Neural progenitor cell (in vitro differentiated cells): ENCODE measurements at regions not wholly inside any gene's neighbourhood (a gene's known extent, or its start where the extent isn't known, plus 50 kb on each side); places are given as distances from the start of the nearest gene placed in this dataset.

Experiments
- DNase-seq: peaks from one replicate; pipeline ENCODE4 v3.0.0-alpha.2; 2016; ENCODE audit warnings: low spot score
- H2AFZ ChIP-seq: fragments of 200-600 bp; sonication (generic); replicated peaks from 2 replicates; pipeline ENCODE4 v1.6.1; 2016; ENCODE audit warnings: antibody characterized with exemption
- H3F3A ChIP-seq: fragments of 200-600 bp; sonication (generic); 2 replicates; pipeline ENCODE4 v1.6.1; 2016; ENCODE audit warnings: antibody characterized with exemption, low read depth
- H3K27ac ChIP-seq: fragments of 200-600 bp; sonication (generic); 2 replicates; pipeline ENCODE4 v1.5.1; 2016; ENCODE audit warnings: mild to moderate bottlenecking
- H3K27me3 ChIP-seq: fragments of 200-600 bp; sonication (generic); 2 replicates; pipeline ENCODE4 v1.6.1; 2016; ENCODE audit warnings: mild to moderate bottlenecking, moderate library complexity
- H3K36me3 ChIP-seq: fragments of 200-600 bp; sonication (generic); 2 replicates; pipeline ENCODE4 v1.5.1; 2016
- H3K4me1 ChIP-seq: fragments of 200-600 bp; sonication (generic); 2 replicates; pipeline ENCODE4 v1.6.1; 2016; ENCODE audit warnings: mixed run types
- H3K4me2 ChIP-seq: fragments of 200-600 bp; sonication (generic); 2 replicates; pipeline ENCODE4 v1.6.1; 2016
- H3K4me3 ChIP-seq: fragments of 200-600 bp; sonication (generic); 2 replicates; pipeline ENCODE4 v1.5.1; 2016
- H3K79me2 ChIP-seq: fragments of 200-600 bp; sonication (generic); 2 replicates; pipeline ENCODE4 v1.6.1; 2016; ENCODE audit warnings: low read depth
- H3K9ac ChIP-seq: fragments of 200-600 bp; sonication (generic); 2 replicates; pipeline ENCODE4 v1.6.1; 2016
- H3K9me3 ChIP-seq: fragments of 200-600 bp; sonication (generic); 2 replicates; pipeline ENCODE4 v1.5.1; 2016; ENCODE audit warnings: low read depth
- H4K20me1 ChIP-seq: fragments of 200-600 bp; sonication (generic); 2 replicates; pipeline ENCODE4 v1.6.1; 2016; ENCODE audit warnings: low read depth
- H3K27ac Mint-ChIP-seq: 3 replicates; pipeline ENCODE4 v1.8.0; 2021; ENCODE audit warnings: mixed read lengths
- H3K27me3 Mint-ChIP-seq: 2 replicates; pipeline ENCODE4 v1.8.0; 2022; ENCODE audit warnings: low read depth, mild to moderate bottlenecking, inconsistent platforms, moderate library complexity, mixed read lengths; ENCODE audit not compliant: insufficient read depth
- H3K36me3 Mint-ChIP-seq: 3 replicates; pipeline ENCODE4 v1.8.0; 2021; ENCODE audit warnings: mixed read lengths
- H3K4me1 Mint-ChIP-seq: 3 replicates; pipeline ENCODE4 v1.8.0; 2021; ENCODE audit warnings: mixed read lengths
- H3K4me3 Mint-ChIP-seq: 3 replicates; pipeline ENCODE4 v1.8.0; 2021; ENCODE audit warnings: mild to moderate bottlenecking, moderate library complexity, mixed read lengths
- H3K9me3 Mint-ChIP-seq: 3 replicates; pipeline ENCODE4 v1.8.0; 2020; ENCODE audit warnings: mixed read lengths
- EZH2 ChIP-seq: fragments of 200-600 bp; sonication (generic); IDR thresholded peaks from 2 replicates; pipeline ENCODE4 v1.6.1; 2017; ENCODE audit warnings: antibody characterized with exemption, mild to moderate bottlenecking, moderate library complexity
- EZH2phosphoT487 ChIP-seq: fragments of 200-600 bp; sonication (generic); IDR thresholded peaks from 2 replicates; pipeline ENCODE4 v1.6.1; 2017; ENCODE audit warnings: antibody characterized with exemption
- TF ChIP-seq, protein P1 (sequence below): fragments of 200-600 bp; sonication (generic); IDR thresholded peaks from 2 replicates; pipeline ENCODE4 v1.5.1; 2017; ENCODE audit warnings: antibody characterized with exemption, mild to moderate bottlenecking

- peaks cover 7% of the 10 kb centered on the region for H3K4me1 Mint-ChIP-seq
- DNase-seq: no peak
- no peaks in the 10 kb centered on the region for H3K36me3 ChIP-seq
- no peak overlapping the region for H3K4me3 Mint-ChIP-seq
- no peaks in the 10 kb centered on the region for H3K4me1 ChIP-seq
- no peaks in the 10 kb centered on the region for H3K27me3 ChIP-seq
- H3K27ac ChIP-seq: no peak overlapping the region
- no peaks in the 10 kb centered on the region for H3K79me2 ChIP-seq
- peaks cover 10% of the 10 kb centered on the region for H3K27me3 Mint-ChIP-seq
- H3K4me3 ChIP-seq: no peak overlapping the region
- H3K9ac ChIP-seq: no peak overlapping the region
- no peaks in the 10 kb centered on the region for H3F3A ChIP-seq
- H3K27ac Mint-ChIP-seq: no peak overlapping the region
- no peak overlapping the region for H3K4me2 ChIP-seq
- no peaks in the 10 kb centered on the region for H3K9me3 ChIP-seq
- no peaks in the 10 kb centered on the region for H3K36me3 Mint-ChIP-seq
- no peak overlapping the region for H2AFZ ChIP-seq
- H3K9me3 Mint-ChIP-seq: no peaks in the 10 kb centered on the region
- TF ChIP-seq, protein P1, sequence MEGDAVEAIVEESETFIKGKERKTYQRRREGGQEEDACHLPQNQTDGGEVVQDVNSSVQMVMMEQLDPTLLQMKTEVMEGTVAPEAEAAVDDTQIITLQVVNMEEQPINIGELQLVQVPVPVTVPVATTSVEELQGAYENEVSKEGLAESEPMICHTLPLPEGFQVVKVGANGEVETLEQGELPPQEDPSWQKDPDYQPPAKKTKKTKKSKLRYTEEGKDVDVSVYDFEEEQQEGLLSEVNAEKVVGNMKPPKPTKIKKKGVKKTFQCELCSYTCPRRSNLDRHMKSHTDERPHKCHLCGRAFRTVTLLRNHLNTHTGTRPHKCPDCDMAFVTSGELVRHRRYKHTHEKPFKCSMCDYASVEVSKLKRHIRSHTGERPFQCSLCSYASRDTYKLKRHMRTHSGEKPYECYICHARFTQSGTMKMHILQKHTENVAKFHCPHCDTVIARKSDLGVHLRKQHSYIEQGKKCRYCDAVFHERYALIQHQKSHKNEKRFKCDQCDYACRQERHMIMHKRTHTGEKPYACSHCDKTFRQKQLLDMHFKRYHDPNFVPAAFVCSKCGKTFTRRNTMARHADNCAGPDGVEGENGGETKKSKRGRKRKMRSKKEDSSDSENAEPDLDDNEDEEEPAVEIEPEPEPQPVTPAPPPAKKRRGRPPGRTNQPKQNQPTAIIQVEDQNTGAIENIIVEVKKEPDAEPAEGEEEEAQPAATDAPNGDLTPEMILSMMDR: no peak
- no peak for TF ChIP-seq EZH2
- no peak for TF ChIP-seq EZH2phosphoT487
- H4K20me1 ChIP-seq: no peaks in the 10 kb centered on the region
These were observed 243.5 kb upstream of the SALL3 start for GRCh38 chr18:78736015-78736690.

DNA sequence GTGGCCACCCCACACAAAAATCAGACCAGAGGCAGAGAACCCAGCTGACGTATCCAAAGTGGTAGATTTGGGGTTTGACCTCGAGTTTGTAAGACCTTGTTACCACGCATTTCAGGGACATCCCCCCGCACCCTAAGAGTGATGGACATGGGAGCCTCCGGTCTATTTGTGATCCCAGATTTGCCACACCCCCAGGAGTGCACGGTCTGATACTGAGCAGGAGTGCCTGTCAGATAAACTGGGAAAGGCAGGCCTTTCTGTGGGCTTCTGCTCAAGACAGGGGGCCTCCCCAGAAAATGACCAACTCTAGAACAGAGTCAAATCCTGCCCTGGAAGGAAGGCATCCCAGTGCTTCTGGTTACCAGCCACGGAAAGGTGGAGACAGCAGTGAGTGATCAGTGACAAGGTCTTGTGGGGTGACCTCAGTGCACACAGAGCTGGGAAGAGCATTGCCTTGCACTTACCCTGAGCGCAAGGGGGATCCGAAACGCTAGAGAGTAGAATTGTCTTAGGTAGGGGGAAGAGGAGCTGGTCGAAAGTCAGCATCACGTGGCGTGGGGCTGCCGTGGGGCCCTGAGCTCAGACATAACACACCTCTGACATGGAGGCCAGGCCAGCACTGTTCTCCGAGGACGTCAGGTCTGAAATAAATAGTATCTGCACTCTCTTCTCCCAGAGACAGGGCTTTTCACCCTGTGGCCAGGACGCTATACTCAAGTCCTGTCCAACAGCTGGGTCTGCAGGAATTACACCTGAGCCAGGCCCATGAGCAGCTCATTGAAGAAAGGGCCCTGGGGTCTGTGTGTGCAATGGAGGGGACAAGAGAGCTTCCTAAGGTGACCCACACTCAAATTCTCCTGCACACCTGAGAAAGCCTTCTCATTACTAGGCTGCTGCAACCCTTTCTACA lies 242.4 kb upstream of the SALL3 start:
- no peaks in the 10 kb centered on the region for H3K27me3 ChIP-seq
- Mint-ChIP-seq H3K4me3 (no peak overlapping the region), H3K27me3 (peaks cover 12% of the 10 kb centered on the region), H3K27ac (no peak overlapping the region), H3K9me3 (no peaks in the 10 kb centered on the region), H3K36me3 (no peaks in the 10 kb centered on the region), H3K4me1 (peaks cover 9% of the 10 kb centered on the region)
- no peaks in the 10 kb centered on the region for H3K36me3 ChIP-seq
- no peaks in the 10 kb centered on the region for H3K4me1 ChIP-seq
- no peaks in the 10 kb centered on the region for H4K20me1 ChIP-seq
- H3K79me2 ChIP-seq: no peaks in the 10 kb centered on the region
- H2AFZ ChIP-seq: no peak overlapping the region
- H3F3A ChIP-seq: no peaks in the 10 kb centered on the region
- H3K9me3 ChIP-seq: no peaks in the 10 kb centered on the region
- no peak overlapping the region for H3K27ac ChIP-seq
- H3K4me3 ChIP-seq: no peak overlapping the region
- no peak overlapping the region for H3K9ac ChIP-seq
- no peak for DNase-seq
- no peak overlapping the region for H3K4me2 ChIP-seq
- TF ChIP-seq, protein P1: no peak
- TF ChIP-seq EZH2phosphoT487: no peak
- TF ChIP-seq EZH2: no peak

DNA sequence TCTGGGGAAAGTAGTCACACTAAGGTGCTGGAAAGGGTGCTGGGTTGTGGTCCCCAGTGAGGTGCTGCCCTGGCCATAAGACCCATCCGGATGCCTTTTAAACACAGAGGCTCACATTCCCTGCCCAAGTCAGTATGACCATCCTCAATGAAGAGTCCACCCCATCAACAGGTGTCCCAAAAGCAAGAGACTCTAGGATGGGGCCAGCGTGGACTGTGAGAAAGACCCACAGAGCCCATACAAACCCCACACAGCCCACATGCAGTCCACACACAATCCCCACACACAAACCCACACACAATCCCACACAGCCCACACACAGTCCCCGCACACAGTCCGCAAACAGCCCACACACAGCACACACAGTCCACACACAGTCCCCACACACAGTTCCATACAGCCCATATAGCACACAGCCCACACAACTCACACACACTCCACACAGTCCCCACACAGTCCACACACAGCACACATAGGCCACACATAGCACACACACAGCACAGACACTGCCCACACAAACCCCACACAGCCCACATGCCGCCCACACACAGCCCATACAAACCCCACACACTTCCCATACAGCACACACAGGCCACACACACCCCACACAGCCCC lies 241.4 kb upstream of the SALL3 start:
- H3K36me3 Mint-ChIP-seq: no peaks in the 10 kb centered on the region
- DNase-seq: no peak

More for the DNA sequence above, 241.4 kb upstream of the SALL3 start:
- Mint-ChIP-seq H3K9me3 (no peaks in the 10 kb centered on the region), H3K4me1 (peaks cover 9% of the 10 kb centered on the region), H3K27me3 (peaks cover 10% of the 10 kb centered on the region), H3K27ac (peak overlapping the region; percentile 22), H3K4me3 (no peak overlapping the region)
- Histone ChIP-seq H4K20me1 (no peaks in the 10 kb centered on the region), H3K36me3 (no peaks in the 10 kb centered on the region), H3F3A (no peaks in the 10 kb centered on the region), H3K4me3 (no peak overlapping the region), H3K4me1 (no peaks in the 10 kb centered on the region), H3K9me3 (no peaks in the 10 kb centered on the region), H3K27ac (no peak overlapping the region), H3K9ac (no peak overlapping the region), H3K27me3 (no peaks in the 10 kb centered on the region), H3K79me2 (no peaks in the 10 kb centered on the region), H3K4me2 (no peak overlapping the region), H2AFZ (no peak overlapping the region)
- TF ChIP-seq EZH2 (no peak), EZH2phosphoT487 (no peak)
- TF ChIP-seq, protein P1: no peak
